ENCODE measurements at regions not wholly inside any gene's neighbourhood (a gene's known extent, or its start where the extent isn't known, plus 50 kb on each side); places are given as distances from the start of the nearest gene placed in this dataset.

- TF ChIP-seq CTCF (IDR thresholded peaks at IDR 0.05) (no peak), POLR2A (IDR thresholded peaks at IDR 0.05) (no peak), POLR2AphosphoS5 (IDR thresholded peaks at IDR 0.05) (no peak)
These were observed 53.8 kb upstream of the LSM6 start for GRCh38 chr4:146121757-146122156.
